GM12872 (cell line): ENCODE measurements at regions not wholly inside any gene's neighbourhood (a gene's known extent, or its start where the extent isn't known, plus 50 kb on each side); places are given as distances from the start of the nearest gene placed in this dataset.

Experiments
- CTCF ChIP-seq: IDR thresholded peaks from 3 replicates; pipeline ENCODE4 v1.5.1; 2011; ENCODE audit warnings: low read depth, mild to moderate bottlenecking, low read length, moderate library complexity; ENCODE audit not compliant: insufficient read depth

GRCh38 chr7:7035851-7036250 lies 146.5 kb upstream of the C1GALT1 start:
- TF ChIP-seq CTCF: no peak

- TF ChIP-seq CTCF: no peak
Measured at GRCh38 chr7:7044806-7045205, 137.5 kb upstream of the C1GALT1 start.

- TF ChIP-seq CTCF: no peak
Measured at GRCh38 chr7:7048213-7048612, 134.1 kb upstream of the C1GALT1 start.

- TF ChIP-seq CTCF: no peak
Measured at GRCh38 chr7:7051206-7051877, 131.0 kb upstream of the C1GALT1 start.

- no peak for TF ChIP-seq CTCF
Measured at GRCh38 chr7:7054252-7054830, 128.0 kb upstream of the C1GALT1 start.

GRCh38 chr7:7060828-7061599 lies 121.3 kb upstream of the C1GALT1 start:
- no peak for TF ChIP-seq CTCF

GRCh38 chr7:7077945-7078344 lies 104.4 kb upstream of the C1GALT1 start:
- no peak for TF ChIP-seq CTCF
